K562 (cell line): ENCODE measurements at regions not wholly inside any gene's neighbourhood (a gene's known extent, or its start where the extent isn't known, plus 50 kb on each side); places are given as distances from the start of the nearest gene placed in this dataset.
A peak's percentile ranks its signal among the peaks of the same experiment; 100 is the strongest.

Experiments
- ARNT ChIP-seq, 2 experiments: fragments of 450-650 bp; IDR thresholded peaks; 2 replicates each; pipeline ENCODE4 v1.6.1; 2016; ENCODE audit warnings: mild to moderate bottlenecking in 1 of 2
- CCNT2 ChIP-seq: IDR thresholded peaks from 2 replicates; pipeline ENCODE4 v1.6.1; 2011; ENCODE audit warnings: borderline replicate concordance, low read depth, mild to moderate bottlenecking, moderate library complexity, mixed read lengths, low read length; ENCODE audit not compliant: insufficient read length; ENCODE audit errors: extremely low read depth
- DACH1 ChIP-seq: fragments of 450-650 bp; IDR thresholded peaks from 2 replicates; pipeline ENCODE4 v1.6.1; 2018; ENCODE audit not compliant: partially characterized antibody
- DPF2 ChIP-seq: fragments of 450-650 bp; IDR thresholded peaks from 2 replicates; pipeline ENCODE4 v1.6.1; 2016
- ETV1 ChIP-seq: fragments of 450-650 bp; conservative IDR thresholded peaks from 2 replicates; pipeline ENCODE4 v1.6.1; 2016; ENCODE audit warnings: missing genetic modification characterization, control low read depth, low read depth, missing compliant biosample characterization
- FOXM1 ChIP-seq, 2 experiments: fragments of 450-650 bp in 1 of 2; sonication (generic) in 1 of 2; formaldehyde crosslinking in 1 of 2; IDR thresholded peaks; 2 replicates each; pipeline versions ENCODE4 v1.6.1 to v1.9.0; 2017 to 2022; ENCODE audit warnings: low read depth in 2 of 2, mild to moderate bottlenecking in 2 of 2, missing genetic modification reagents in 1 of 2, moderate library complexity in 1 of 2
- GATAD2A ChIP-seq: fragments of 450-650 bp; IDR thresholded peaks from 2 replicates; pipeline ENCODE4 v1.6.1; 2017
- GTF2E2 ChIP-seq: fragments of 200-800 bp; sonication (Bioruptor generic); IDR thresholded peaks from 2 replicates; pipeline ENCODE4 v1.6.1; 2016; ENCODE audit warnings: missing genetic modification characterization, missing compliant biosample characterization
- HDAC3 ChIP-seq: fragments of 450-650 bp; IDR thresholded peaks from 2 replicates; pipeline ENCODE4 v1.6.1; 2018; ENCODE audit warnings: borderline replicate concordance, mild to moderate bottlenecking, moderate library complexity; ENCODE audit not compliant: partially characterized antibody
- KDM1A ChIP-seq, 2 experiments: fragments of 450-650 bp; IDR thresholded peaks; 2 replicates each; pipeline ENCODE4 v1.6.1; 2016; ENCODE audit warnings: mild to moderate bottlenecking in 2 of 2
- KLF16 ChIP-seq: IDR thresholded peaks from 2 replicates; pipeline ENCODE4 v1.6.1; 2016; ENCODE audit warnings: antibody characterized with exemption
- LEF1 ChIP-seq: fragments of 450-650 bp; IDR thresholded peaks from 2 replicates; pipeline ENCODE4 v1.6.1; 2016; ENCODE audit warnings: mild to moderate bottlenecking
- NCOR1 ChIP-seq: fragments of 450-650 bp; IDR thresholded peaks from 2 replicates; pipeline ENCODE4 v1.6.1; 2016; ENCODE audit warnings: mild to moderate bottlenecking, moderate library complexity
- NFIC ChIP-seq: fragments of 450-650 bp; IDR thresholded peaks from 2 replicates; pipeline ENCODE4 v1.6.1; 2017; ENCODE audit warnings: mild to moderate bottlenecking, inconsistent platforms
- NR4A1 ChIP-seq, 2 experiments: fragments of 250-450 bp in 1 of 2; fragments of 450-650 bp in 1 of 2; sonication (Bioruptor Pico) in 1 of 2; IDR thresholded peaks; 2 replicates each; pipeline versions ENCODE4 v1.4.0 to v1.6.1; 2016 to 2020; ENCODE audit warnings: mild to moderate bottlenecking in 2 of 2, missing compliant biosample characterization in 1 of 2, missing genetic modification characterization in 1 of 2, moderate library complexity in 1 of 2
- TAL1 ChIP-seq: fragments of 450-650 bp; IDR thresholded peaks from 2 replicates; pipeline ENCODE4 v1.6.1; 2016; ENCODE audit warnings: mild to moderate bottlenecking
- TEAD4 ChIP-seq, 2 experiments: sonication (generic) in 1 of 2; formaldehyde crosslinking in 1 of 2; IDR thresholded peaks; 2 replicates each; pipeline versions ENCODE4 v1.6.1 to v1.8.0; 2012 to 2022; ENCODE audit warnings: borderline replicate concordance in 1 of 2, inconsistent platforms in 1 of 2, low read length in 1 of 2, mild to moderate bottlenecking in 1 of 2, missing genetic modification reagents in 1 of 2
- TFAM ChIP-seq: fragments of 250-450 bp; sonication (Bioruptor Pico); conservative IDR thresholded peaks from 2 replicates; pipeline ENCODE4 v1.5.0; 2021; ENCODE audit warnings: mild to moderate bottlenecking, moderate library complexity
- ZFP30 ChIP-seq: fragments of 250-450 bp; sonication (Bioruptor Pico); IDR thresholded peaks from 2 replicates; pipeline ENCODE4 v1.8.0; 2022; ENCODE audit warnings: moderate library complexity, mild to moderate bottlenecking, inconsistent platforms, borderline replicate concordance
- ZNF184 ChIP-seq: sonication (generic); formaldehyde crosslinking; IDR thresholded peaks from 2 replicates; pipeline ENCODE4 v1.5.0; 2020; ENCODE audit warnings: missing genetic modification reagents
- ZNF23 ChIP-seq: fragments of 250-450 bp; sonication (Bioruptor Pico); IDR thresholded peaks from 2 replicates; pipeline ENCODE4 v1.4.0; 2020; ENCODE audit warnings: mild to moderate bottlenecking
- ZNF644 ChIP-seq: fragments of 200-800 bp; sonication (Bioruptor generic); IDR thresholded peaks from 2 replicates; pipeline ENCODE4 v1.6.1; 2016; ENCODE audit warnings: low read depth, missing genetic modification characterization, missing compliant biosample characterization
- TF ChIP-seq, protein P1 (sequence below): fragments of 450-650 bp; IDR thresholded peaks from 2 replicates; pipeline ENCODE4 v1.6.1; 2016; ENCODE audit warnings: low read depth, mild to moderate bottlenecking, moderate library complexity
- TF ChIP-seq, protein P2 (sequence below), 2 experiments: IDR thresholded peaks; 2 replicates each; pipeline ENCODE4 v1.6.1; 2012; ENCODE audit warnings: improper control_type of control experiment in 2 of 2, low read depth in 2 of 2, low read length in 2 of 2, borderline replicate concordance in 1 of 2
- TF ChIP-seq, protein P3 (sequence below), 2 experiments: fragments of 450-650 bp; conservative IDR thresholded peaks; 2 replicates each; pipeline ENCODE4 v1.6.1; 2017; ENCODE audit warnings: mild to moderate bottlenecking in 2 of 2, moderate library complexity in 2 of 2

DNA sequence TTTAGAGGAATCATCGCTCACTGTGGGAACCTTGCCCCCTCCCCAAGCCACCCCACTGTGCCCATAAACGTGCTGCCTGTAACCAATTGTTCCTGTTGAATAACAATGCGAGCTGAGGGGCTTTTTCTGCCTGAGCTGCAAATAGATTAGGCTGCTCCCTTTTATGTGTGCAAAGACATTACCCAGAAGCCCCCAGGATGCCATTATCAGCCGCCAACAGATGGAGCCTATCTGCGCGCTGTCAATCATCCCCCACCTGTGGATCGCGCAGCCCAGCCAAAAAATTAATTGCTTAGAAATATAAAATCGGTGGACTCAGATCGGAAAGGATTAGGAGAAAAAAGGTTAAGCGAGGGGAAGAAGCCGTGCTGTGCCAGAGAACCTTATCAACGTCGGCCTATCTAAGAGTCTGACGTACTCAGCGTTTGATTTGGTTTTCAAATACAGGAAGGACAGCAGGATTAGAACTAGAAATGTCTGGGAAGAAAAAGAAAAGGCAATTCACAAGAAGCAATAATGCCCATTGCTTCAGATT, 167.3 kb upstream of the MYO3A start (continued):
- TF ChIP-seq, protein P1, sequence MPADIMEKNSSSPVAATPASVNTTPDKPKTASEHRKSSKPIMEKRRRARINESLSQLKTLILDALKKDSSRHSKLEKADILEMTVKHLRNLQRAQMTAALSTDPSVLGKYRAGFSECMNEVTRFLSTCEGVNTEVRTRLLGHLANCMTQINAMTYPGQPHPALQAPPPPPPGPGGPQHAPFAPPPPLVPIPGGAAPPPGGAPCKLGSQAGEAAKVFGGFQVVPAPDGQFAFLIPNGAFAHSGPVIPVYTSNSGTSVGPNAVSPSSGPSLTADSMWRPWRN = peak; percentile 53; the same call in 1 of the 2 replicates
- peak; percentile 71; the same call in 1 of the 2 replicates for TF ChIP-seq GATAD2A
- peak; percentile 74 to 81 for TF ChIP-seq KDM1A (IDR thresholded peaks at IDR 0.05)
- no peak for TF ChIP-seq ZNF23 (CRISPR knock-in tag)
- no peak for TF ChIP-seq GTF2E2 (tag)
- TF ChIP-seq DPF2 = peak; percentile 96
- peak; percentile 83 for TF ChIP-seq LEF1
- no peak for TF ChIP-seq ZNF184 (CRISPR knock-in tag)
- TF ChIP-seq, protein P2, sequence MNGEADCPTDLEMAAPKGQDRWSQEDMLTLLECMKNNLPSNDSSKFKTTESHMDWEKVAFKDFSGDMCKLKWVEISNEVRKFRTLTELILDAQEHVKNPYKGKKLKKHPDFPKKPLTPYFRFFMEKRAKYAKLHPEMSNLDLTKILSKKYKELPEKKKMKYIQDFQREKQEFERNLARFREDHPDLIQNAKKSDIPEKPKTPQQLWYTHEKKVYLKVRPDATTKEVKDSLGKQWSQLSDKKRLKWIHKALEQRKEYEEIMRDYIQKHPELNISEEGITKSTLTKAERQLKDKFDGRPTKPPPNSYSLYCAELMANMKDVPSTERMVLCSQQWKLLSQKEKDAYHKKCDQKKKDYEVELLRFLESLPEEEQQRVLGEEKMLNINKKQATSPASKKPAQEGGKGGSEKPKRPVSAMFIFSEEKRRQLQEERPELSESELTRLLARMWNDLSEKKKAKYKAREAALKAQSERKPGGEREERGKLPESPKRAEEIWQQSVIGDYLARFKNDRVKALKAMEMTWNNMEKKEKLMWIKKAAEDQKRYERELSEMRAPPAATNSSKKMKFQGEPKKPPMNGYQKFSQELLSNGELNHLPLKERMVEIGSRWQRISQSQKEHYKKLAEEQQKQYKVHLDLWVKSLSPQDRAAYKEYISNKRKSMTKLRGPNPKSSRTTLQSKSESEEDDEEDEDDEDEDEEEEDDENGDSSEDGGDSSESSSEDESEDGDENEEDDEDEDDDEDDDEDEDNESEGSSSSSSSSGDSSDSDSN (IDR thresholded peaks at IDR 0.05; ENCODE audit: borderline replicate concordance in 1 of 2, low read depth in 2 of 2, low read length in 2 of 2) = no peak
- TF ChIP-seq HDAC3 = peak; percentile 73
- no peak for TF ChIP-seq NR4A1 (CRISPR knock-in tag; IDR thresholded peaks at IDR 0.05)
- 0 out of 2 replicates have a peak, but pooled peaks have one; percentile 22 for TF ChIP-seq NR4A1 (tag; IDR thresholded peaks at IDR 0.05)
- peak; percentile 92 for TF ChIP-seq TEAD4 (IDR thresholded peaks at IDR 0.05; ENCODE audit: low read length)
- no peak for TF ChIP-seq TEAD4 (CRISPR knock-in tag; IDR thresholded peaks at IDR 0.05; ENCODE audit: borderline replicate concordance)
- TF ChIP-seq CCNT2 = peak; percentile 86
- TF ChIP-seq, protein P3, sequence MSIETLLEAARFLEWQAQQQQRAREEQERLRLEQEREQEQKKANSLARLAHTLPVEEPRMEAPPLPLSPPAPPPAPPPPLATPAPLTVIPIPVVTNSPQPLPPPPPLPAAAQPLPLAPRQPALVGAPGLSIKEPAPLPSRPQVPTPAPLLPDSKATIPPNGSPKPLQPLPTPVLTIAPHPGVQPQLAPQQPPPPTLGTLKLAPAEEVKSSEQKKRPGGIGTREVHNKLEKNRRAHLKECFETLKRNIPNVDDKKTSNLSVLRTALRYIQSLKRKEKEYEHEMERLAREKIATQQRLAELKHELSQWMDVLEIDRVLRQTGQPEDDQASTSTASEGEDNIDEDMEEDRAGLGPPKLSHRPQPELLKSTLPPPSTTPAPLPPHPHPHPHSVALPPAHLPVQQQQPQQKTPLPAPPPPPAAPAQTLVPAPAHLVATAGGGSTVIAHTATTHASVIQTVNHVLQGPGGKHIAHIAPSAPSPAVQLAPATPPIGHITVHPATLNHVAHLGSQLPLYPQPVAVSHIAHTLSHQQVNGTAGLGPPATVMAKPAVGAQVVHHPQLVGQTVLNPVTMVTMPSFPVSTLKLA (conservative IDR thresholded peaks at IDR 0.05) = 0 out of 4 replicates have a peak, but pooled peaks of 1 of the 2 experiments have one; percentile 24
- peak in 1 of 2 experiments; percentile 77; a peak in 1 of 4 replicates for TF ChIP-seq ARNT (IDR thresholded peaks at IDR 0.05)
- peak; percentile 93 for TF ChIP-seq TAL1
- no peak for TF ChIP-seq ZFP30 (CRISPR knock-in tag)
- no peak for TF ChIP-seq TFAM (CRISPR knock-in tag)
- TF ChIP-seq KLF16 = peak; percentile 82
- TF ChIP-seq FOXM1 (IDR thresholded peaks at IDR 0.05; ENCODE audit: low read depth) = peak; percentile 81
- TF ChIP-seq FOXM1 (CRISPR knock-in tag; IDR thresholded peaks at IDR 0.05; ENCODE audit: low read depth) = no peak
- peak; percentile 21; the same call in 1 of the 2 replicates for TF ChIP-seq ETV1 (tag)
- peak; percentile 78 for TF ChIP-seq NFIC
- TF ChIP-seq ZNF644 = no peak
- TF ChIP-seq NCOR1 = peak; percentile 84
- TF ChIP-seq DACH1 = peak; percentile 16
